ENCODE measurements at regions not wholly inside any gene's neighbourhood (a gene's known extent, or its start where the extent isn't known, plus 50 kb on each side); places are given as distances from the start of the nearest gene placed in this dataset.

GRCh38 chr6:22218410-22218809 lies 78.4 kb downstream of the PRL start:
- TF ChIP-seq CTCF (conservative IDR thresholded peaks at IDR 0.05; ENCODE audit: low read length) (no peak), EZH2phosphoT487 (IDR thresholded peaks at IDR 0.05; ENCODE audit: borderline replicate concordance, low read depth, low read length) (no peak)
